Urinary bladder (tissue), 3 donors: ENCODE measurements at regions not wholly inside any gene's neighbourhood (a gene's known extent, or its start where the extent isn't known, plus 50 kb on each side); places are given as distances from the start of the nearest gene placed in this dataset.
"Not testable (repeated sequence)": the region's sequence is repeated elsewhere in the genome, so short reads cannot be mapped to it uniquely, and the experiment has no call there.

Experiments used
- DNase-seq: peaks from one replicate; pipeline ENCODE4 v3.0.0-alpha.2; 2015; ENCODE audit errors: extremely low spot score
- H3K27ac ChIP-seq: one replicate; pipeline ENCODE4 v1.5.1; 2013; ENCODE audit warnings: low read depth, mild to moderate bottlenecking, moderate library complexity
- H3K36me3 ChIP-seq: one replicate; pipeline ENCODE4 v1.6.1; 2013; ENCODE audit warnings: mild to moderate bottlenecking, moderate library complexity; ENCODE audit not compliant: insufficient read depth
- H3K4me1 ChIP-seq: one replicate; pipeline ENCODE4 v1.6.1; 2013; ENCODE audit warnings: mild to moderate bottlenecking, moderate library complexity; ENCODE audit not compliant: insufficient read depth
- H3K4me3 ChIP-seq: one replicate; pipeline ENCODE4 v1.5.1; 2013; ENCODE audit warnings: low read depth, low read length
- WGBS: extraction: QIAGEN DNeasy Blood & Tissue Kit; methylation state at CpG from one replicate; pipeline ENCODE4 v1.1.7; 2013; 5-methylcytosine and 5-hydroxymethylcytosine counted together
- donor health status: healthy with polysubstance abuse.
- donor health status: healthy.

DNA sequence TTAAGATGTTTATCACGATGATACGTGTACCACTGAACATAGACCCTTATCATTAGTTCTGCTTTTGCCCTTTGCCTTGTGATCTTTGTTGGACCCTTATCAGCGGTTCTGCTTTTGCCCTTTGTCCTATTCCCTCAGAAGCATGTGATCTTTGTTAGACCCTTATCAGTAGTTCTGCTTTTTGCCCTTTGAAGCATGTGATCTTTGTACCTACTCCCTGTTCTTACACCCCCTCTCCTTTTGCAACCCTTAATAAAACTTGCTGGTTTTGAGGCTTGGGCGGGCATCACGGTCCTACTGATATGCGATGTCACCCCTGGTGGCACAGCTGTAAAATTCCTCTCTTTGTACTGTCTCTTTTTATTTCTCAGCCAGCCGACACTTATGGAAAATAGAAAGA lies 117.0 kb downstream of the SDHAF3 start:
- not testable (repeated sequence) for DNase-seq, H3K4me3 ChIP-seq, H3K27ac ChIP-seq, H3K36me3 ChIP-seq, H3K4me1 ChIP-seq
- 86% methylated on average over 7 of the region's 7 CpGs for WGBS

DNA sequence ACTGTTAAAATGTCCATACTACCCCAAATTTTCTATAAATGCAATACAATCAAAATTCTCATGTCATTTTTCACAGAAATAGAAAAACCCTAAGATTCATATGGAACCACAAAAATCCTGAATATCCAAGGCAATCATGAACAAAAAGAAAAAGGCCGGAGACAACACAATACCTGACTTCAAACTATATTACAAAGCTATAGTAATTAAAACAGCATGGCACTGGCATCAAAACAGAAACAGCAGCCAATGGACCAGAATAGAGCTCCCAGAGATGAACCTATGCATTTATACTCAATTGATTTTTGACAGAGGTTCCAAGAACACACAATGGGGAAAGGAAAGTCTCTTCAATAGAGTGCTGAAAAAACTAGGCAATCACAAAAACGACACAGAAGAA lies 128.8 kb downstream of the SDHAF3 start:
- WGBS: 65% methylated on average over 2 of the region's 2 CpGs
- H3K27ac ChIP-seq: no peak overlapping the region
- H3K4me1 ChIP-seq: no peaks in the 10 kb centered on the region
- H3K4me3 ChIP-seq: no peak overlapping the region
- H3K36me3 ChIP-seq: no peaks in the 10 kb centered on the region
- no peak for DNase-seq

DNA sequence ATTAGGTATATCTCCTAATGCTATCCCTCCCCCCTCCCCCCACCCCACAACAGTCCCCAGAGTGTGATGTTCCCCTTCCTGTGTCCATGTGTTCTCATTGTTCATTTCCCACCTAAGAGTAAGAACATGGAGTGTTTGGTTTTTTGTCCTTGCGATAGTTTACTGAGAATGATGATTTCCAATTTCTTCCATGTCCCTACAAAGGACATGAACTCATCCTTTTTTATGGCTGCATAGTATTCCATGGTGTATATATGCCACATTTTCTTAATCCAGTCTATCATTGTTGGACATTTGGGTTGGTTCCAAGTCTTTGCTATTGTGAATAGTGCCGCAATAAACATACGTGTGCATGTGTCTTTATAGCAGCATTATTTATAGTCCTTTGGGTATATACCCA lies 140.7 kb downstream of the SDHAF3 start:
- not testable (repeated sequence) for H3K27ac ChIP-seq, H3K4me3 ChIP-seq
- WGBS: 98% methylated on average over 1 of the region's 3 CpGs

DNA sequence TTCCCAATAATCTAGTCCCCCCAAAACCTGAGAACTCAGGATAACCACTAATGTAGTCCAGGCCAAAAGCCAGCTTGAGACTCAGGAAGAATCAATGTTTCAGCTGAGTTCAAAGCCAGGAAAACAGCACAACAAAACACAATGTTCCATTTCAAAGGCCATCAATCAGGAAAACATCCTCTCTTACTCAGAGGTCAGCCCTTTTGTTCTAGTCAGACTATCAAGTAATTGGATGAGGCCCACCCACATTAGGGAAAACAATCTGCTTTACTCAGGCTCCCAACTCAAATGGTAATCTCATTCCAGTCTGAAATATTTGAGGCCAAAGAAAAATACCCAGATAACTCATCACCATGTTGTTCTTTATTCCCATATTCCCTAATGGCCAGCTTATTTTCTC lies 152.2 kb downstream of the SDHAF3 start:
- no peak for DNase-seq
- no peak overlapping the region for H3K4me3 ChIP-seq
- no peaks in the 10 kb centered on the region for H3K36me3 ChIP-seq
- no peaks in the 10 kb centered on the region for H3K4me1 ChIP-seq
- H3K27ac ChIP-seq: no peak overlapping the region

More for the DNA sequence above, 140.7 kb downstream of the SDHAF3 start:
- not testable (repeated sequence) for DNase-seq, H3K36me3 ChIP-seq, H3K4me1 ChIP-seq

DNA sequence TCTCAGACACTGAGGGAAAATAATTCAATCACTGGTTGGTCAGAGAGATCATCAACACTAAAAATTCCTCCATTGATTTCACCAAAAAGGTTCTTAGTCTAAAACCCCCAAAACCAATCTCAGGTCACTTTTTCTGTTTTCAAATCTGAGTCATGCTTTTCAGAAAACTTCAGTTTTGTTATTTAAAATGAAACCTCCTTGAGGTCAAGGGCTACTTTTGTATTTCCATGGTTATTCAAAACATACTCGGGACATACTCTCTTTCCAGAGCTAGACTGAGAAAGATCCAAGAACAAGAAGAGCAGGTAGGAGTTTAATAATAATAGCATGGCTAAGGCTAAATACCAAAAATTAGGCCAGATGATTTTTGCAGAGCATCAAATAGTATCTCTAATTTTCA lies 152.8 kb downstream of the SDHAF3 start:
- WGBS: 76% methylated on average over 1 of the region's 1 CpG
- no peaks in the 10 kb centered on the region for H3K36me3 ChIP-seq
- H3K27ac ChIP-seq: no peak overlapping the region
- H3K4me1 ChIP-seq: no peaks in the 10 kb centered on the region
- no peak for DNase-seq
- H3K4me3 ChIP-seq: no peak overlapping the region

DNA sequence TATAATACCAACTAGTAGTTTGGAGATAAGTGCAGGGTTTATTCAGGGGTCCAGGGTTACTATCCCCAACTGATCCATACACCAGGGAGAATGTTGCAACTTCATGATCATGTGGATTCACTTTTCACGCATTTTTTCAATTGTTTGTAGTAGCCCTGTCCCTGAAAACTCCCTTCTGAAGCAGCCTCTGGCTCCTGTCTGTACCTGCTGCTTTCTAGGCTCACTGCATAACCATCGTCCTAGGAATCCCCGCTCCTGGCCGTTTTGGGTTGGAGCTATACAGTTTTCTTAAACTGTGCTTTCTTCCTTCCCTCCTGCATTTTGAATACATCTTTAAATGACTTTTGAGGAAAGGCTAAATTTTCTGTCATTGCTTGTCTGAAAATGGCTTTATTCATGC lies 154.1 kb downstream of the SDHAF3 start:
- 85% methylated on average over 4 of the region's 4 CpGs for WGBS
- Histone ChIP-seq H3K27ac (no peak overlapping the region), H3K36me3 (no peaks in the 10 kb centered on the region), H3K4me3 (no peak overlapping the region), H3K4me1 (no peaks in the 10 kb centered on the region)
- DNase-seq: no peak

DNA sequence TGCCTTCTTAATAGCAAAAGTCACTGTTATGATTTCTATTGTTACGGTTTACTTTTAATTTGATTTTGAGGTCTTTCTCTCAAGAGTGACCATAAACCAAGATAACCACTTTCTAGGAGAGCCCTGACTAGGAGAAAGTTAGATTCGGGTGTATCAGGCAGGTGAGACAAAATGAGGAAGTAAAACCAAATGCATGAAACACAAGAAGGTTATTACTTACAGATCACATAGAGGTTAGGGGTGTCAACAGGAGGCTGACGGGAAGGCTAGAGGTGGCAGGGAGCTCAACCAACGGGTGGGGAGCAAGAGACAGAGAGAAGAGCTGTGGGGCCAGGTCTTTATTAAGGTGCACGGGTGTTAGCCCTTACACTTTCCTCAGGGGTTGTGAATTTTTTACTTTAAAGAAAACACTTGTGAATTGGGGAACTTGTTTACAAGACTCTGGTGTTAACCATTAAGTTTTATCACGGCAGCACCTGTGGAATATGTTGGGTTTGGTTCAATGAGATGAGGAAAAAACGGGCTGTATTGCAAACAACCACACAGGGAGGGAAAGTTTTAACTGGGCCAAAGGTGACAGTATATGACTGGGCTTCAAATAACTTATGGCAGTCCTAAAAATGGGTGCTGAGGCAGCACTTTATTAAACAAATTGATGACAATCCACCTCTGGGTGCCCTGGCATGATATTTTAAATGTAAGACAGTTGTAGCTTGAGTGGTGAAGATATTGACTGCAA lies 154.9 kb downstream of the SDHAF3 start:
- H3K4me1 ChIP-seq: no peaks in the 10 kb centered on the region
- H3K36me3 ChIP-seq: no peaks in the 10 kb centered on the region
- no peak for DNase-seq
- no peak overlapping the region for H3K27ac ChIP-seq
- 63% methylated on average over 7 of the region's 7 CpGs for WGBS
- no peak overlapping the region for H3K4me3 ChIP-seq

DNA sequence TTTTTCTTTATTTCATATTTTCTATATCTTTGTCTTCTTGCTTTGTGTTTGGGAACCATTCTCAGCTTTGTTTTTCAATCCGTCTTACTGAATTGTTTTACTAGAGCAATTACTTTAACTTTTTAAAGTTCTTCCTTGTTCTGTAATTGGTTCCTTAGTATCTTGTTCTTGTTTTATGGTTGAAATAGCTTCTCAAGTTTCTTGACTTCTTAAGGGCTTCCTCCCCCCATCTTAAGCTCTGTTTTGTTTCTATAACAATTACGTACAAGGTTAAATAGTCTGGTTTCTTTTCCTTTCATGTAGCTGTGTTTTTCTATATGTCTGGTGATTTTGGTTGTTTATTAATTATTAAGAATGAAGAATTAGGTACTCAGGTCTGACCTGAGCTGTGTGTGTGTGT lies 158.0 kb downstream of the SDHAF3 start:
- Histone ChIP-seq H3K36me3 (no peaks in the 10 kb centered on the region), H3K4me1 (no peaks in the 10 kb centered on the region), H3K27ac (no peak overlapping the region), H3K4me3 (no peak overlapping the region)
- 35% methylated on average over 2 of the region's 2 CpGs for WGBS
- DNase-seq: no peak

DNA sequence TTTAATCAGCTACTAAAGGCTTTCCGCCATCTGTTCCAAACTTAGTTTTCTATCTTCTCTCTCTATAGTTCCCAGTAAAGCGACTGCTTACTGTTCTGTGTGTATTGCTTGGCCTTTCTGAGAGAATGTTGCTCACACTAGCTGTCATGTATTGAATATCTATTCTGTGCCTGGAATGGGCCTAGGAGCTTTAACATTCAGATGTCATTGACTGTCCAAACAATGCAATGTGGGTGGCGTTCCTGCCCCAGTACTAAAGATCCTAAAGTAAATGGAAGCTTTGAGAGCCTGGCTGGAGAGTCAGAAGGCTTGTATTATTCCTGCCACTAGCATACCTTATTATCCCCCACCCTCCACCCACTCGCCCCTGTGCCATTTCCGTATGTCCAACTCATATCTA lies 163.5 kb downstream of the SDHAF3 start:
- H3K4me1 ChIP-seq: no peaks in the 10 kb centered on the region
- no peaks in the 10 kb centered on the region for H3K36me3 ChIP-seq
- no peak overlapping the region for H3K4me3 ChIP-seq
- H3K27ac ChIP-seq: no peak overlapping the region
- whole genome bisulfite sequencing: 73% methylated on average over 5 of the region's 5 CpGs
- DNase-seq: no peak

DNA sequence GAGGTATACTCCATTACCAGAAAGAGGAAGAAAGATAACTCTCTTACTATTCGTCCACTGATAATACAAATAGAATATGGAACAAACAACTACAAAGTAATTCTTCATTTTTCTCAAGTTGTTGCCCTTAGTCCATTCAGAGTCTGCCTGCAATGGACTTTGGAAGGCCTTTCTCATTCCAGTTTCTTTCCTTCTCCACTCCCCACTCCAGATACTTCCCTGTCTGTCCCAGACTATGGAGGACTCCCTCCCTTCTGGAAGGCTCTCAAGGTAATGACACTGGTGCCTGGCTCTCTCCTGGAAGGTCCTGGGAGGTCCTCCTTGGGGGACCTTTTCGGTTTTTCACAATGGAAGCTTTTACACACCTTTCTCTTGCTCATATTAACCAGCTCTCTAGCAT lies 167.8 kb downstream of the SDHAF3 start:
- no peak overlapping the region for H3K4me3 ChIP-seq
- 49% methylated on average over 2 of the region's 2 CpGs for WGBS

DNA sequence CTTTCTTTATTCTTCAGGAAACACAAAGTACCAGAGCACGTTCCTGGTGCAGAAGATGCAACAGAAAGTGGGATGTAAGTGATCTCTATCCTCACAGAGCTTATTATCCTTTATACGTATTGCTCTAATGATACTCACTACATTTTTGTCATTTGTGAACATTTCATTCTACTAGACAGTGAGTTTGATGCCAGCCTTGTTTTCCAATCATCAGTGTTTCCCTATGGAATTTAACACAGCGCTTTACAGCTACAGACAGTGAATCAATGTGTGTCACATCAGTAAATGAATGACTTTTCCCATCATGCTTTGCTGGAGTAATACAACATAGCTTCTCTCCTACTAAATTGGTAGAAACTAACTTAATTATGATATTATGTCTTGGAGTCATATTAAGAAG lies 175.5 kb downstream of the SDHAF3 start:
- no peak for DNase-seq
- Histone ChIP-seq H3K27ac (no peak overlapping the region), H3K4me1 (no peaks in the 10 kb centered on the region), H3K4me3 (no peak overlapping the region), H3K36me3 (no peaks in the 10 kb centered on the region)
- 78% methylated on average over 3 of the region's 3 CpGs for WGBS

More for the DNA sequence above, 167.8 kb downstream of the SDHAF3 start:
- no peaks in the 10 kb centered on the region for H3K4me1 ChIP-seq
- no peak overlapping the region for H3K27ac ChIP-seq
- DNase-seq: no peak
- no peaks in the 10 kb centered on the region for H3K36me3 ChIP-seq

DNA sequence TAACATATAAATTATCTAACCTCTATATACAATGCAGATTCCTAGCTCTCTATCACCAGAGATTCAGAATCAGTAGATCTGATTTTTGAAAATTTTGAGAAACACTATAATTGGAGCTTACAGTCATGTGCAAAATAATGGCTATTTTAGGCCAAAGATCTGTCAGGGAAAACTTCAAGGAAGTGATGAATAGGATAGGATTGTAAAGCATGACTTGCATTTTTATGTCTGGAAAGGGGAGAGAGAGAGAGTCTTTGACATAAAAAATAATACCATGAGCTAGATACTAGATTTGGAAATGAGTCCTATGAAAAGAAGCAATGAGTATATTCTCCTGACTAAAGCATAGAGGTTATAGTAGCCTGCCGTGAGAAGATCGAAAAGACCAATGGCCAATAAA lies 181.1 kb downstream of the SDHAF3 start:
- H3K27ac ChIP-seq: no peak overlapping the region
- no peaks in the 10 kb centered on the region for H3K36me3 ChIP-seq
- DNase-seq: no peak
- no peak overlapping the region for H3K4me3 ChIP-seq
- 70% methylated on average over 2 of the region's 2 CpGs for WGBS
- H3K4me1 ChIP-seq: no peaks in the 10 kb centered on the region

DNA sequence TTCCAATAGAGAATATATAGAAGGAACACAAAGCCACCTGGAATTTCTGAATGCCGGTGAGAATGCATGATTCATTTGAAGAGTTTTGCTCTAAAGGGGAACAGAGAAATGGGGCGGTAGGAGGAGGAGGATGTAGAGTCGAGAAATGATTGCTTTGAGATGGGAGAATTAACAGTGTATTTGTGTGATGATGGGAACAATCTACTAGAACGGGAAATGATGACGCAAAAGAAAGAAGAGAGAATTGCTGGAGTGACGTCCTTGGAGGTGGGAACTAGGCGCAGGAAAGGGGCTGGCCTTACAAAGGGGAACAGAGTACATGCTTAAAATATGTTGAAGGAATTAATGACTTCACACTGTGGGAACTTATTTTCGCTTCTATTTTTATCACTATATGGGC lies 188.1 kb downstream of the SDHAF3 start:
- 82% methylated on average over 8 of the region's 8 CpGs for WGBS
- no peak for DNase-seq
- H3K4me1 ChIP-seq: no peaks in the 10 kb centered on the region

DNA sequence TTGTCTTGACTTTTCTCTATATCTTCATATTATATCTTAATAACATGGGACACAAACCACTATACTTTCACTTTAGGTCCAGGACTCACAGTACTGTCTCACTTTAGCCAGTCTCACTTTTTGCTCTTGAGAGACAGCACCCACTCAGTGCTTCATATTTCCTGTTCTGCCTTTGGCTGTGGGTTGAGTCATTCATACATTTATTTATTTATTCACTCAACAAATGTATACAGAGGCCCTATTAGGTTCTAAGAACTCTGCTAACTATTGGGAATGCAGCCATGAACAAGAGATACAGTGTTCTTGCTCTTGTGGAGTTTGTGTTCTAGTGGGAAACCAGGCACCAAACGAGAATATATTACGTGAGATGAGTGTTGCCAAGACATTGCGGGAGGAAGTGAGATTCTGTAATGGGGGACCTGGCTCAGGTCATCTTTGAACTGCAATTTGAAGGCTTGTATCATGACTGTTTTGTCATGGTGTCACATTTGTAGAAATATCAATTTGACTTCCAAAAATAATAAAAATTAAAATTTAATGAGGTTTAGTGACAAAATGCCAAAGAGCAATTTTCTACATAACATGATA lies 190.1 kb downstream of the SDHAF3 start:
- Histone ChIP-seq H3K4me1 (no peaks in the 10 kb centered on the region), H3K27ac (no peak overlapping the region), H3K4me3 (no peak overlapping the region), H3K36me3 (no peaks in the 10 kb centered on the region)
- DNase-seq: no peak
- WGBS: 69% methylated on average over 3 of the region's 3 CpGs

More for the DNA sequence above, 188.1 kb downstream of the SDHAF3 start:
- no peak overlapping the region for H3K4me3 ChIP-seq
- no peak overlapping the region for H3K27ac ChIP-seq
- H3K36me3 ChIP-seq: no peaks in the 10 kb centered on the region
